Choroid plexus epithelial cell (primary cell): ENCODE measurements at regions not wholly inside any gene's neighbourhood (a gene's known extent, or its start where the extent isn't known, plus 50 kb on each side); places are given as distances from the start of the nearest gene placed in this dataset.

ENCODE experiments used
- DNase-seq: peaks from one replicate; pipeline ENCODE4 v3.0.0-alpha.2; 2010; ENCODE audit warnings: low read depth
- H3K4me3 ChIP-seq: 2 replicates; pipeline ENCODE4 v1.5.1; 2011; ENCODE audit warnings: low read depth, mild to moderate bottlenecking, control low read depth, low read length, moderate library complexity
- CTCF ChIP-seq: conservative IDR thresholded peaks from 2 replicates; pipeline ENCODE4 v1.5.1; 2011; ENCODE audit warnings: low read depth, mild to moderate bottlenecking, control low read depth, inconsistent platforms, low read length, moderate library complexity

- peak; percentile 54 for DNase-seq
- no peak overlapping the region for H3K4me3 ChIP-seq
- TF ChIP-seq CTCF = peak; percentile 55
These were observed 703.5 kb upstream of the SEMA3D start for GRCh38 chr7:85890244-85890811.

DNA sequence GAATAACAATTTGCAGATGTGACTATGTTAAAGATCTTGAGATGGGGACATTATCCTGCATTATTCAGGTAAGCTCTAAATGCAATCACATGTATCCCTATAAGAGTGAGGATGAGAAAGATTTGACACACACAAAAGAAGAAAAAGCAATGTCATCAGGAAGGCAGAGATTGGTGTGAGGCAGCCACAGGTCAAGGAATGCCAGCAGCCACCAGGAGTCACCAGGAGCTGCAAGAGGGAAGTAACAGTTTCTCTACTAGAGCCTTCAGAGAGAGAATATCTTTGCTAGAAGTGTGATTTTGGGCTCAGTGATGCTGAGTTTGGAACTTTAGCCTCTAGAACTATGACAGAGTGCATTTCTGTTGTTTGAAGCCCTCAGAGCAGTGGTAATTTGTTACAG, 700.3 kb upstream of the SEMA3D start:
- no peak for TF ChIP-seq CTCF
- H3K4me3 ChIP-seq = no peak overlapping the region
- no peak for DNase-seq

- TF ChIP-seq CTCF = no peak
- no peak overlapping the region for H3K4me3 ChIP-seq
- DNase-seq = no peak
These were observed 695.5 kb upstream of the SEMA3D start for GRCh38 chr7:85882335-85882734.

GRCh38 chr7:85875398-85875797, 688.5 kb upstream of the SEMA3D start:
- no peak overlapping the region for H3K4me3 ChIP-seq
- no peak for DNase-seq
- no peak for TF ChIP-seq CTCF

DNA sequence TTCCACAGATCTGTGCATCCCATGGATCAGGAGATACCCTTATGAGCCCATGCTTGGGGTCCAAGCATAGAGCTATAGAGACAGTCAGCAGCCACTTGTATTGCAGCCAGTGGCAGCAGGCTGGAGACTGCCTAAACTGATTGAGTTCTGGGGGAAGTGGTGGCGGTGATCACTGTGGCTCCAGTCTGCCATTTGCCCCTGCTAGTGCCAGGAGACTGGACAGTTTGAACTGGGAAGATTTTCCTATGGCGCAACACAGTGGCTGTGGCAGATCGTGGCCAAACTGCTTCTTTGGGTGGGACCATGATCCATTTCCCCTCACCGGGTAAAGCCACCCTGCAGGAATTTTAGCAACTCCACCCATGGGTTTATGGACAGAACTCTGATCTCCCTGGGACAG, 679.7 kb upstream of the SEMA3D start:
- DNase-seq = no peak
- TF ChIP-seq CTCF = no peak
- no peak overlapping the region for H3K4me3 ChIP-seq

DNA sequence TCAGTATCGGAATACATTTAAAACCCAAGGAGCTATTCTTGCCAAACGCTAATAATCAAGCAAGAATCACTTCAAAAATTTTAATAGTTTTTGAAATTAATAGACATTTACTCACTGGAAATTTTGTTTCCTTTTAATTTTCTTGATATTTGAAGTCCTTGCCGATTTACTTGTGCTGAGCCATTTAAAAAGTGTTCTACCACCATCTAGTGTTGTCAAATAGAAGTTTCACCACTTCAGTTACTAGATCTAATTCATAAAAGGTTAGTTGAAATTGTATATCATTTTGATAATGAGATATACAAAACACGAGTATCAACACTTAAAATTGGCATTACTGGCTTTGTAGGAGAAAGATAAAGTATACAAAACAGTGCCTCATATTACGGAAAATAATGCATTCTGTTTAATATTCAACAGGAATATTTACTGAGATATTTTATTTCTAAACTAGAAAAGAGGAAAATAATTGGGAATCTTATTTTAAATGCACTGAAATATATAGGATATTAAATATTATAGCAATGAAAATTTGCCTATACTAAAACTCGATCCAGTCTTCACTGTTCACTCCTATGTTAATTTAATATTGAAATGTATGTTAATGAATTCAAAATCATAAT, 664.8 kb upstream of the SEMA3D start:
- H3K4me3 ChIP-seq = no peak overlapping the region
- peak; percentile 55 for TF ChIP-seq CTCF
- DNase-seq = peak; percentile 85

- no peak for TF ChIP-seq CTCF
- DNase-seq = no peak
- H3K4me3 ChIP-seq = no peak overlapping the region
These were observed 663.5 kb upstream of the SEMA3D start for GRCh38 chr7:85850381-85850780.
